Inflammatory macrophage treated with lipopolysaccharide for 1 hour (primary cell): ENCODE measurements at regions not wholly inside any gene's neighbourhood (a gene's known extent, or its start where the extent isn't known, plus 50 kb on each side); places are given as distances from the start of the nearest gene placed in this dataset.
"Not testable (repeated sequence)": the region's sequence is repeated elsewhere in the genome, so short reads cannot be mapped to it uniquely, and the experiment has no call there.

Experiments used
- DNase-seq, 2 donors: peaks; one replicate each; pipeline ENCODE4 v3.0.0-alpha.2; 2020 to 2022

- DNase-seq: no peak
Measured at GRCh38 chr2:39925312-39925711, 146.3 kb upstream of the THUMPD2 start.

- no peak for DNase-seq
Measured at GRCh38 chr2:39923455-39923854, 144.4 kb upstream of the THUMPD2 start.

GRCh38 chr2:39922679-39923405 lies 143.8 kb upstream of the THUMPD2 start:
- DNase-seq: no peak

- no peak for DNase-seq
Measured at GRCh38 chr2:39920307-39920801, 141.3 kb upstream of the THUMPD2 start.

GRCh38 chr2:39919511-39920306 lies 140.7 kb upstream of the THUMPD2 start:
- DNase-seq: no peak

- no peak for DNase-seq
Measured at GRCh38 chr2:39918886-39919285, 139.8 kb upstream of the THUMPD2 start.

- peak; percentile 44 to 67 for DNase-seq
Measured at GRCh38 chr2:39917371-39917770, 138.3 kb upstream of the THUMPD2 start.

- DNase-seq: no peak
Measured at GRCh38 chr2:39914949-39915348, 135.9 kb upstream of the THUMPD2 start.

- DNase-seq: peak; percentile 66 to 84
Measured at GRCh38 chr2:39913648-39914461, 134.8 kb upstream of the THUMPD2 start.

- no peak for DNase-seq
Measured at GRCh38 chr2:39902103-39902502, 123.0 kb upstream of the THUMPD2 start.

- no peak for DNase-seq
Measured at GRCh38 chr2:39898934-39899333, 119.9 kb upstream of the THUMPD2 start.

- DNase-seq: no peak
Measured at GRCh38 chr2:39897273-39897672, 118.2 kb upstream of the THUMPD2 start.

- DNase-seq: no peak
Measured at GRCh38 chr2:39894082-39894481, 115.0 kb upstream of the THUMPD2 start.

GRCh38 chr2:39893616-39894015 lies 114.6 kb upstream of the THUMPD2 start:
- DNase-seq: no peak

- DNase-seq: no peak
Measured at GRCh38 chr2:39881948-39882347, 102.9 kb upstream of the THUMPD2 start.

GRCh38 chr2:39881494-39881893 lies 102.4 kb upstream of the THUMPD2 start:
- no peak for DNase-seq

- not testable (repeated sequence) for DNase-seq
Measured at GRCh38 chr2:39879001-39879400, 99.9 kb upstream of the THUMPD2 start.

- DNase-seq: no peak
Measured at GRCh38 chr2:39875914-39876267, 96.8 kb upstream of the THUMPD2 start.

- DNase-seq: no peak
Measured at GRCh38 chr2:39875182-39875913, 96.3 kb upstream of the THUMPD2 start.

GRCh38 chr2:39874236-39874635 lies 95.2 kb upstream of the THUMPD2 start:
- DNase-seq: no peak

- no peak for DNase-seq
Measured at GRCh38 chr2:39873586-39873985, 94.5 kb upstream of the THUMPD2 start.

GRCh38 chr2:39872748-39873147 lies 93.7 kb upstream of the THUMPD2 start:
- no peak for DNase-seq
